HepG2 (cell line): ENCODE measurements at regions not wholly inside any gene's neighbourhood (a gene's known extent, or its start where the extent isn't known, plus 50 kb on each side); places are given as distances from the start of the nearest gene placed in this dataset.

Source experiments
- ATAC-seq: fragments of 200-7000 bp; cut with Tn5 transposase; 3 replicates; pipeline ENCODE4 v1.9.1; 2020; ENCODE audit warnings: mild to moderate bottlenecking, moderate library complexity
- BruUV-seq: library from RNA; stranded (reverse); fragments of 400-500 nt; replicated peaks from 2 replicates; lab custom pipeline; 2021; lab: Mats Ljungman, UMichigan
- CTCF ChIA-PET: fragments of 300-600 bp; formaldehyde crosslinking; extraction: SDS; loops from one replicate; lab custom pipeline; 2021; ENCODE audit warnings: low total read pairs, inconsistent platforms, low intra/inter-chr PET ratio; lab: Yijun Ruan, JAX
- POLR2A ChIA-PET: fragments of 350-600 bp; sonication (Branson Sonifier 250); formaldehyde crosslinking; loops from one replicate; lab custom pipeline; 2020; ENCODE audit warnings: antibody characterized with exemption, inconsistent platforms; lab: Yijun Ruan, JAX
- DNase-seq: peaks from one replicate; pipeline ENCODE4 v3.0.0-alpha.2; 2015; ENCODE audit warnings: low spot score
- FAIRE-seq: peaks from 3 replicates; lab custom pipeline; 2011; peaks lifted over from hg19 to GRCh38; lab: Jason Lieb, UNC
- H2AFZ ChIP-seq: one replicate; pipeline ENCODE4 v1.6.1; 2011; ENCODE audit warnings: low read length, inconsistent platforms
- H3K27ac ChIP-seq: fragments of 300-600 bp; 3 replicates; pipeline ENCODE4 v1.8.0; 2011; ENCODE audit warnings: mixed run types, mild to moderate bottlenecking, mixed read lengths, low read length, inconsistent platforms; ENCODE audit not compliant: insufficient read depth; ENCODE audit errors: extremely low read length
- H3K27me3 ChIP-seq, 2 experiments: fragments of 200-600 bp in 1 of 2; 2 replicates in 1 of 2; 3 replicates in 1 of 2; pipeline versions ENCODE4 v1.6.0 to v1.8.0; 2011; ENCODE audit warnings: low read length in 2 of 2, mild to moderate bottlenecking in 2 of 2, moderate library complexity in 2 of 2, inconsistent platforms in 1 of 2; ENCODE audit not compliant: insufficient read depth in 2 of 2, control insufficient read depth in 1 of 2
- H3K36me3 ChIP-seq, 2 experiments: fragments of 200-600 bp in 1 of 2; replicated peaks in 1 of 2; 2 replicates in 1 of 2; 3 replicates in 1 of 2; pipeline versions ENCODE4 v1.5.1 to v1.8.0; 2011; ENCODE audit warnings: low read length in 2 of 2, inconsistent platforms in 1 of 2; ENCODE audit not compliant: insufficient read depth in 2 of 2, control insufficient read depth in 1 of 2
- H3K4me1 ChIP-seq: 2 replicates; pipeline ENCODE4 v1.5.1; 2012; ENCODE audit warnings: low read length, inconsistent platforms; ENCODE audit not compliant: insufficient read depth
- H3K4me2 ChIP-seq: 2 replicates; pipeline ENCODE4 v1.6.0; 2011; ENCODE audit warnings: low read depth, low read length, inconsistent platforms
- H3K4me3 ChIP-seq, 3 experiments: fragments of 200-600 bp in 1 of 3; sonication (generic), shearing (Covaris generic) in 1 of 3; replicated peaks in 1 of 3; 2 replicates each; pipeline ENCODE4 v1.5.1; 2011 to 2016; ENCODE audit warnings: low read length in 3 of 3, inconsistent platforms in 2 of 3, low read depth in 2 of 3, mild to moderate bottlenecking in 2 of 3, control low read depth in 1 of 3, mixed read lengths in 1 of 3; ENCODE audit not compliant: insufficient read depth in 1 of 3
- H3K79me2 ChIP-seq: one replicate; pipeline ENCODE4 v1.6.1; 2011; ENCODE audit warnings: low read length, inconsistent platforms; ENCODE audit not compliant: insufficient read depth
- H3K9ac ChIP-seq: 2 replicates; pipeline ENCODE4 v1.6.0; 2011; ENCODE audit warnings: mild to moderate bottlenecking, low read depth, low read length, inconsistent platforms; ENCODE audit not compliant: insufficient read depth
- H3K9me3 ChIP-seq: 2 replicates; pipeline ENCODE4 v1.5.1; 2012; ENCODE audit warnings: mild to moderate bottlenecking, low read length
- H4K20me1 ChIP-seq: 2 replicates; pipeline ENCODE4 v1.6.0; 2011; ENCODE audit warnings: inconsistent platforms, mild to moderate bottlenecking, low read length, moderate library complexity; ENCODE audit not compliant: insufficient read depth
- GATAD2A ChIP-seq: IDR thresholded peaks from 2 replicates; pipeline ENCODE4 v1.6.1; 2016
- HOXA5 ChIP-seq: sonication (generic); formaldehyde crosslinking; IDR thresholded peaks from 2 replicates; pipeline ENCODE4 v1.4.0; 2020; ENCODE audit warnings: missing genetic modification reagents
- IRF2 ChIP-seq: IDR thresholded peaks from 2 replicates; pipeline ENCODE4 v1.6.1; 2018; ENCODE audit warnings: missing genetic modification reagents, missing compliant biosample characterization
- MTF2 ChIP-seq: sonication (generic); formaldehyde crosslinking; IDR thresholded peaks from 2 replicates; pipeline ENCODE4 v1.5.0; 2020; ENCODE audit warnings: missing genetic modification reagents, borderline replicate concordance
- RBM22 ChIP-seq: fragments of 200-400 bp; formaldehyde crosslinking; optimal IDR thresholded peaks from 2 replicates; pipeline ENCODE3; 2017; ENCODE audit warnings: mild to moderate bottlenecking, low read length, moderate library complexity
- SKI ChIP-seq: fragments of 450-650 bp; IDR thresholded peaks from one replicate; pipeline ENCODE4 v1.6.1; 2018; ENCODE audit warnings: mild to moderate bottlenecking; ENCODE audit not compliant: partially characterized antibody
- ZNF747 ChIP-seq: sonication (generic); formaldehyde crosslinking; IDR thresholded peaks from 2 replicates; pipeline ENCODE4 v1.8.1; 2023; ENCODE audit warnings: missing genetic modification reagents, mild to moderate bottlenecking, borderline replicate concordance
- WGBS: methylation state at CpG from one replicate; pipeline ENCODE4 v1.1.6; 2017; ENCODE audit warnings: low lambda C conversion rate; 5-methylcytosine and 5-hydroxymethylcytosine counted together
- in situ Hi-C: cut with HindIII; loops from 2 replicates; pipeline ENCODE4 v1.10.0; 2017; ENCODE audit warnings: low pct_unique_long_range_greater_than_20kb; ENCODE audit not compliant: extremely low pct_ligation_motif_present
- intact Hi-C: fragments of 100-400 bp; cut with micrococcal nuclease; formaldehyde crosslinking; loops from one replicate; pipeline ENCODE4 v1.10.0; 2022; ENCODE audit not compliant: unreplicated experiment
- TF ChIP-seq, protein P1 (sequence below), 2 experiments: sonication (generic) in 1 of 2; formaldehyde crosslinking in 1 of 2; IDR thresholded peaks; 2 replicates each; pipeline versions ENCODE4 v1.4.0 to v1.6.1; 2016 to 2020; ENCODE audit warnings: borderline replicate concordance in 1 of 2, low read depth in 1 of 2, mild to moderate bottlenecking in 1 of 2, missing genetic modification reagents in 1 of 2
- TF ChIP-seq, protein P2 (sequence below): sonication (generic); formaldehyde crosslinking; IDR thresholded peaks from 2 replicates; pipeline ENCODE4 v1.5.0; 2020; ENCODE audit warnings: mild to moderate bottlenecking, missing genetic modification reagents
- TF ChIP-seq, protein P3 (sequence below): sonication (generic); formaldehyde crosslinking; IDR thresholded peaks from 2 replicates; pipeline ENCODE4 v1.4.0; 2020; ENCODE audit warnings: missing genetic modification reagents, borderline replicate concordance
- TF ChIP-seq, protein P4 (sequence below): sonication (generic); formaldehyde crosslinking; IDR thresholded peaks from 2 replicates; pipeline ENCODE4 v1.8.0; 2022; ENCODE audit warnings: mild to moderate bottlenecking, missing genetic modification reagents, borderline replicate concordance
- TF ChIP-seq, protein P5 (sequence below): sonication (generic); formaldehyde crosslinking; IDR thresholded peaks from 2 replicates; pipeline ENCODE4 v1.8.0; 2022; ENCODE audit warnings: missing genetic modification reagents, mild to moderate bottlenecking, moderate library complexity, borderline replicate concordance

DNA sequence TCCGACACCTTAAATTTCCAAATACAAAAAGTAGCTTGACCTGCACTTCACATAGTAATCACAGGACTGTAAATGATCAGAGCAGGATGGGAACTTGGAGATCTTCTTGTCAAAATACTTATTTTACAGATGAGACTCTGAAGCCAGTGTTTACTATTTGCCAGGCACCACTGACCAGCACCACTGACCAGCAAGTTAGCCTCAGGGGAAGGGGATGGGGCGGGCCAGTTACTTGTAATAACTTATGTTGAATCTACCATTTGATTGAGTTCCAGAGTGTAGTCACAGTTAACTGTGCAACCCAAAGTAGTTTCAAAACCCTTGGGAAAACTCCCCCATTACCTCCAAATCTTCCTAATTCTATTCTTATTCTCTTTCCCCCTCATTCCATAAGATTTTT lies 278.4 kb downstream of the PCNX1 start:
- 47% methylated on average over 2 of the region's 2 CpGs for WGBS
- ATAC-seq (no peak), DNase-seq (no peak), FAIRE-seq (no peak)
- Histone ChIP-seq H3K9ac (no peak overlapping the region), H3K79me2 (no peaks in the 10 kb centered on the region), H3K4me1 (no peaks in the 10 kb centered on the region), H3K27ac (no peak overlapping the region), H3K36me3 (no peaks in the 10 kb centered on the region), H4K20me1 (no peaks in the 10 kb centered on the region), H3K4me2 (no peak overlapping the region), H3K27me3 (peaks cover 0 to 2% of the 10 kb centered on the region in 2 experiments; a peak in 1 of 5 replicates), H3K4me3 (no peak overlapping the region), H3K9me3 (no peaks in the 10 kb centered on the region), H2AFZ (no peak overlapping the region)
- CTCF ChIA-PET, result no interaction called here
- POLR2A ChIA-PET, result no interaction called here
- intact Hi-C loops (no loop called here), in situ Hi-C loops (no loop called here)
- no TSS peak for BruUV-seq
- TF ChIP-seq SKI, result no peak
- TF ChIP-seq, protein P1, sequence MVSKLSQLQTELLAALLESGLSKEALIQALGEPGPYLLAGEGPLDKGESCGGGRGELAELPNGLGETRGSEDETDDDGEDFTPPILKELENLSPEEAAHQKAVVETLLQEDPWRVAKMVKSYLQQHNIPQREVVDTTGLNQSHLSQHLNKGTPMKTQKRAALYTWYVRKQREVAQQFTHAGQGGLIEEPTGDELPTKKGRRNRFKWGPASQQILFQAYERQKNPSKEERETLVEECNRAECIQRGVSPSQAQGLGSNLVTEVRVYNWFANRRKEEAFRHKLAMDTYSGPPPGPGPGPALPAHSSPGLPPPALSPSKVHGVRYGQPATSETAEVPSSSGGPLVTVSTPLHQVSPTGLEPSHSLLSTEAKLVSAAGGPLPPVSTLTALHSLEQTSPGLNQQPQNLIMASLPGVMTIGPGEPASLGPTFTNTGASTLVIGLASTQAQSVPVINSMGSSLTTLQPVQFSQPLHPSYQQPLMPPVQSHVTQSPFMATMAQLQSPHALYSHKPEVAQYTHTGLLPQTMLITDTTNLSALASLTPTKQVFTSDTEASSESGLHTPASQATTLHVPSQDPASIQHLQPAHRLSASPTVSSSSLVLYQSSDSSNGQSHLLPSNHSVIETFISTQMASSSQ (IDR thresholded peaks at IDR 0.05; ENCODE audit: low read depth), result no peak
- TF ChIP-seq, protein P1 (CRISPR knock-in tag; IDR thresholded peaks at IDR 0.05; ENCODE audit: borderline replicate concordance), result no peak
- TF ChIP-seq, protein P2, sequence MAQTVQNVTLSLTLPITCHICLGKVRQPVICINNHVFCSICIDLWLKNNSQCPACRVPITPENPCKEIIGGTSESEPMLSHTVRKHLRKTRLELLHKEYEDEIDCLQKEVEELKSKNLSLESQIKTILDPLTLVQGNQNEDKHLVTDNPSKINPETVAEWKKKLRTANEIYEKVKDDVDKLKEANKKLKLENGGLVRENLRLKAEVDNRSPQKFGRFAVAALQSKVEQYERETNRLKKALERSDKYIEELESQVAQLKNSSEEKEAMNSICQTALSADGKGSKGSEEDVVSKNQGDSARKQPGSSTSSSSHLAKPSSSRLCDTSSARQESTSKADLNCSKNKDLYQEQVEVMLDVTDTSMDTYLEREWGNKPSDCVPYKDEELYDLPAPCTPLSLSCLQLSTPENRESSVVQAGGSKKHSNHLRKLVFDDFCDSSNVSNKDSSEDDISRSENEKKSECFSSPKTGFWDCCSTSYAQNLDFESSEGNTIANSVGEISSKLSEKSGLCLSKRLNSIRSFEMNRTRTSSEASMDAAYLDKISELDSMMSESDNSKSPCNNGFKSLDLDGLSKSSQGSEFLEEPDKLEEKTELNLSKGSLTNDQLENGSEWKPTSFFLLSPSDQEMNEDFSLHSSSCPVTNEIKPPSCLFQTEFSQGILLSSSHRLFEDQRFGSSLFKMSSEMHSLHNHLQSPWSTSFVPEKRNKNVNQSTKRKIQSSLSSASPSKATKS (CRISPR knock-in tag), result no peak
- TF ChIP-seq, protein P3, sequence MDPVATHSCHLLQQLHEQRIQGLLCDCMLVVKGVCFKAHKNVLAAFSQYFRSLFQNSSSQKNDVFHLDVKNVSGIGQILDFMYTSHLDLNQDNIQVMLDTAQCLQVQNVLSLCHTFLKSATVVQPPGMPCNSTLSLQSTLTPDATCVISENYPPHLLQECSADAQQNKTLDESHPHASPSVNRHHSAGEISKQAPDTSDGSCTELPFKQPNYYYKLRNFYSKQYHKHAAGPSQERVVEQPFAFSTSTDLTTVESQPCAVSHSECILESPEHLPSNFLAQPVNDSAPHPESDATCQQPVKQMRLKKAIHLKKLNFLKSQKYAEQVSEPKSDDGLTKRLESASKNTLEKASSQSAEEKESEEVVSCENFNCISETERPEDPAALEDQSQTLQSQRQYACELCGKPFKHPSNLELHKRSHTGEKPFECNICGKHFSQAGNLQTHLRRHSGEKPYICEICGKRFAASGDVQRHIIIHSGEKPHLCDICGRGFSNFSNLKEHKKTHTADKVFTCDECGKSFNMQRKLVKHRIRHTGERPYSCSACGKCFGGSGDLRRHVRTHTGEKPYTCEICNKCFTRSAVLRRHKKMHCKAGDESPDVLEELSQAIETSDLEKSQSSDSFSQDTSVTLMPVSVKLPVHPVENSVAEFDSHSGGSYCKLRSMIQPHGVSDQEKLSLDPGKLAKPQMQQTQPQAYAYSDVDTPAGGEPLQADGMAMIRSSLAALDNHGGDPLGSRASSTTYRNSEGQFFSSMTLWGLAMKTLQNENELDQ (CRISPR knock-in tag), result no peak
- TF ChIP-seq GATAD2A (CRISPR knock-in tag), result no peak
- TF ChIP-seq, protein P4, sequence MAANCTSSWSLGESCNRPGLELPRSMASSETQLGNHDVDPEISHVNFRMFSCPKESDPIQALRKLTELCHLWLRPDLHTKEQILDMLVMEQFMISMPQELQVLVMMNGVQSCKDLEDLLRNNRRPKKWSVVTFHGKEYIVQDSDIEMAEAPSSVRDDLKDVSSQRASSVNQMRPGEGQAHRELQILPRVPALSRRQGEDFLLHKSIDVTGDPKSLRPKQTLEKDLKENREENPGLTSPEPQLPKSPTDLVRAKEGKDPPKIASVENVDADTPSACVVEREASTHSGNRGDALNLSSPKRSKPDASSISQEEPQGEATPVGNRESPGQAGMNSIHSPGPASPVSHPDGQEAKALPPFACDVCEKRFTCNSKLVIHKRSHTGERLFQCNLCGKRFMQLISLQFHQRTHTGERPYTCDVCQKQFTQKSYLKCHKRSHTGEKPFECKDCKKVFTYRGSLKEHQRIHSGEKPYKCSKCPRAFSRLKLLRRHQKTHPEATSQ, result no peak
- TF ChIP-seq HOXA5 (CRISPR knock-in tag), result no peak
- no peak for TF ChIP-seq IRF2 (CRISPR knock-in tag)
- no peak for TF ChIP-seq ZNF747
- TF ChIP-seq MTF2 (CRISPR knock-in tag), result no peak
- TF ChIP-seq, protein P5, sequence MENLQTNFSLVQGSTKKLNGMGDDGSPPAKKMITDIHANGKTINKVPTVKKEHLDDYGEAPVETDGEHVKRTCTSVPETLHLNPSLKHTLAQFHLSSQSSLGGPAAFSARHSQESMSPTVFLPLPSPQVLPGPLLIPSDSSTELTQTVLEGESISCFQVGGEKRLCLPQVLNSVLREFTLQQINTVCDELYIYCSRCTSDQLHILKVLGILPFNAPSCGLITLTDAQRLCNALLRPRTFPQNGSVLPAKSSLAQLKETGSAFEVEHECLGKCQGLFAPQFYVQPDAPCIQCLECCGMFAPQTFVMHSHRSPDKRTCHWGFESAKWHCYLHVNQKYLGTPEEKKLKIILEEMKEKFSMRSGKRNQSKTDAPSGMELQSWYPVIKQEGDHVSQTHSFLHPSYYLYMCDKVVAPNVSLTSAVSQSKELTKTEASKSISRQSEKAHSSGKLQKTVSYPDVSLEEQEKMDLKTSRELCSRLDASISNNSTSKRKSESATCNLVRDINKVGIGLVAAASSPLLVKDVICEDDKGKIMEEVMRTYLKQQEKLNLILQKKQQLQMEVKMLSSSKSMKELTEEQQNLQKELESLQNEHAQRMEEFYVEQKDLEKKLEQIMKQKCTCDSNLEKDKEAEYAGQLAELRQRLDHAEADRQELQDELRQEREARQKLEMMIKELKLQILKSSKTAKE (CRISPR knock-in tag), result no peak
- no peak for TF ChIP-seq RBM22
